Hepatocyte (in vitro differentiated cells): ENCODE measurements at regions not wholly inside any gene's neighbourhood (a gene's known extent, or its start where the extent isn't known, plus 50 kb on each side); places are given as distances from the start of the nearest gene placed in this dataset.

Experiments
- EZH2phosphoT487 ChIP-seq: fragments of 200-600 bp; sonication (generic); IDR thresholded peaks from one replicate; pipeline ENCODE4 v1.6.1; 2018; ENCODE audit warnings: antibody characterized with exemption, mild to moderate bottlenecking, low read depth, moderate library complexity; ENCODE audit not compliant: unreplicated experiment, severe bottlenecking
- TF ChIP-seq, protein P1 (sequence below): fragments of 200-600 bp; sonication (generic); IDR thresholded peaks from 2 replicates; pipeline ENCODE4 v1.5.1; 2016; ENCODE audit warnings: antibody characterized with exemption, mild to moderate bottlenecking; ENCODE audit not compliant: poor library complexity

DNA sequence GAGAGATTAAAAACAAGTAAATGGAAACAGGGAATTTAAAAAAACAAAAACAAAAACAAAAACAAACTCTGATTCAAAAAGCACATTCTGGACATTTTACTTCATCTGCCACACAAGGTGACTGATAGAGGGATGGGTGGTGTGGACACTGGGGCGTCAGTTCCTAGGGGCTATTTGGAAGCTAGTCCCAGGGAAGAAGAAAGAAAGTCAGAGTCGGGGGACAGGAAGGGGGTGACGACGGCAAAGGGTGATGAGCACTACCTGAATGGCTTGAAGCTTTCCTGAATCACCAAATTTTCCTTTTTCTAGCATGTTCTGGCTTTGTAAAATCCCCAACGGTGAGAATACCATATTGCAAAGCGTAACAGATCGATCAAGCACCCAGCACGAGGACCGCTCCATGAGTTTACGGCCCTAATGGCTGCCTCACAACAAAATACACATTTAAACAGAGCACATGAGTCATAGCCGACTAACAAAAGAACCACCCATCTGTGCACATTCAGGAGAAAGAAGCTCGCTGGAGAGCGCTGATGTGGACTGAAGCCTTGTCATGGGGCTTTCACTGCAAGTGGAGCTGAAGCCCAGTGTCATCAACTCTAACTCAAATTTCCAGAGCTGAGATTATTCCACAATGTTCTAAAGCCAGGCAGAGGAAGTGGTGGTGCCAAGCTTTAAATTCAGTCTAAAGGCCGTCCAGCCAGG is 178.9 kb downstream of the LNPK start:
- TF ChIP-seq, protein P1, sequence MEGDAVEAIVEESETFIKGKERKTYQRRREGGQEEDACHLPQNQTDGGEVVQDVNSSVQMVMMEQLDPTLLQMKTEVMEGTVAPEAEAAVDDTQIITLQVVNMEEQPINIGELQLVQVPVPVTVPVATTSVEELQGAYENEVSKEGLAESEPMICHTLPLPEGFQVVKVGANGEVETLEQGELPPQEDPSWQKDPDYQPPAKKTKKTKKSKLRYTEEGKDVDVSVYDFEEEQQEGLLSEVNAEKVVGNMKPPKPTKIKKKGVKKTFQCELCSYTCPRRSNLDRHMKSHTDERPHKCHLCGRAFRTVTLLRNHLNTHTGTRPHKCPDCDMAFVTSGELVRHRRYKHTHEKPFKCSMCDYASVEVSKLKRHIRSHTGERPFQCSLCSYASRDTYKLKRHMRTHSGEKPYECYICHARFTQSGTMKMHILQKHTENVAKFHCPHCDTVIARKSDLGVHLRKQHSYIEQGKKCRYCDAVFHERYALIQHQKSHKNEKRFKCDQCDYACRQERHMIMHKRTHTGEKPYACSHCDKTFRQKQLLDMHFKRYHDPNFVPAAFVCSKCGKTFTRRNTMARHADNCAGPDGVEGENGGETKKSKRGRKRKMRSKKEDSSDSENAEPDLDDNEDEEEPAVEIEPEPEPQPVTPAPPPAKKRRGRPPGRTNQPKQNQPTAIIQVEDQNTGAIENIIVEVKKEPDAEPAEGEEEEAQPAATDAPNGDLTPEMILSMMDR: no peak
- TF ChIP-seq EZH2phosphoT487: no peak
